Stomach (tissue), 4 donors: ENCODE measurements at regions not wholly inside any gene's neighbourhood (a gene's known extent, or its start where the extent isn't known, plus 50 kb on each side); places are given as distances from the start of the nearest gene placed in this dataset.

ENCODE experiments used
- POLR2A ChIP-seq, 4 donors: fragments of 450-650 bp; IDR thresholded peaks; one replicate each; pipeline ENCODE4 v1.6.1; 2016; ENCODE audit warnings: antibody characterized with exemption in 4 of 4, control low read depth in 2 of 4, mild to moderate bottlenecking in 1 of 4, moderate library complexity in 1 of 4
- POLR2AphosphoS5 ChIP-seq, 3 donors: sonication (generic); formaldehyde crosslinking; IDR thresholded peaks; one replicate each; pipeline ENCODE4 v1.6.1; 2016; ENCODE audit warnings: antibody characterized with exemption in 3 of 3
- TF ChIP-seq, protein P1 (sequence below), 7 experiments: fragments of 450-650 bp in 4 of 7; fragments of 200-600 bp in 3 of 7; sonication (generic) in 3 of 7; IDR thresholded peaks; one replicate each; pipeline ENCODE4 v1.5.1; 2016 to 2019; ENCODE audit warnings: antibody characterized with exemption in 7 of 7, control low read depth in 2 of 7, mild to moderate bottlenecking in 1 of 7

DNA sequence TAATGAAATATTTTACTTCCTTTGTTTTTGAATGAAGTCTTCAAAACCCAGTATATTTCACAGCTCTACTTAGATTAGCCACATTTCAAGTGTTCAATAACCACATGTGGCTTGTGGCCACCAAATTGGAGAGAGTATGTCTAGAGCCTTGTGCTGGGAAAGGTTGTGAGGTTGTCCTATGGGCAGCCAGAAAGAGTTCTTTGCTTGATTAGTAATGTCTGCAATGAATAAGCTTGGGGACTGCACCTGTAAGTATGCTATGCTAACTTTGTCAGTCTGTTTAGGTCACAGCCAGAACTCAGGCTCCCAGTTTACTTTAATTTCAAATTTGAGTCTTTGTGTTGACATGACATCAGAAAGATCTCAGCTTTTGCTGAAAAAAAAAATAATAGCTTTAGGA, 294.9 kb upstream of the SOX14 start:
- TF ChIP-seq POLR2A (IDR thresholded peaks at IDR 0.05), result no peak
- TF ChIP-seq, protein P1, sequence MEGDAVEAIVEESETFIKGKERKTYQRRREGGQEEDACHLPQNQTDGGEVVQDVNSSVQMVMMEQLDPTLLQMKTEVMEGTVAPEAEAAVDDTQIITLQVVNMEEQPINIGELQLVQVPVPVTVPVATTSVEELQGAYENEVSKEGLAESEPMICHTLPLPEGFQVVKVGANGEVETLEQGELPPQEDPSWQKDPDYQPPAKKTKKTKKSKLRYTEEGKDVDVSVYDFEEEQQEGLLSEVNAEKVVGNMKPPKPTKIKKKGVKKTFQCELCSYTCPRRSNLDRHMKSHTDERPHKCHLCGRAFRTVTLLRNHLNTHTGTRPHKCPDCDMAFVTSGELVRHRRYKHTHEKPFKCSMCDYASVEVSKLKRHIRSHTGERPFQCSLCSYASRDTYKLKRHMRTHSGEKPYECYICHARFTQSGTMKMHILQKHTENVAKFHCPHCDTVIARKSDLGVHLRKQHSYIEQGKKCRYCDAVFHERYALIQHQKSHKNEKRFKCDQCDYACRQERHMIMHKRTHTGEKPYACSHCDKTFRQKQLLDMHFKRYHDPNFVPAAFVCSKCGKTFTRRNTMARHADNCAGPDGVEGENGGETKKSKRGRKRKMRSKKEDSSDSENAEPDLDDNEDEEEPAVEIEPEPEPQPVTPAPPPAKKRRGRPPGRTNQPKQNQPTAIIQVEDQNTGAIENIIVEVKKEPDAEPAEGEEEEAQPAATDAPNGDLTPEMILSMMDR (IDR thresholded peaks at IDR 0.05), result no peak
- no peak for TF ChIP-seq POLR2AphosphoS5 (IDR thresholded peaks at IDR 0.05)
